ENCODE measurements at regions not wholly inside any gene's neighbourhood (a gene's known extent, or its start where the extent isn't known, plus 50 kb on each side); places are given as distances from the start of the nearest gene placed in this dataset.

DNA sequence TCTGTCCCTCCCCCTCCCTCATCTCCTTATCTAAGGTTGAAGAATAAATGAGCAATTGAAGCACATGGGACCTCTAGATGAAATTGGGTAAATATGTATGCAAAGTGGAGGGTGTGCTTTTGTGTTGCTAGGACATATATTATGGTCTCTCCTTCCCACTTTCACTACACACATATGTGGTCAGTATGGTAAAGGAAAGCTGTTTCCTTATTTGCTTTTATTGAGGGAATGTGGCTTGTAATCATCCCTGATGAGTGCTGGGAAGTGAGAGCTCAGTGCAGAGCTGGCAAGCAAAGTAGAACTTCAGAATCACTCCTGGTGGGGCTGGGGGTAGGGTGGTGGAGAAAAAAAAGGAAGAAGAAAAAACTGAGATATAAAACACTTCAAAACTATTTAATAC, 189.9 kb upstream of the ATP5MC3 start:
- Histone ChIP-seq H3K9me3 (replicated peaks; ENCODE audit: control insufficient read depth, insufficient read depth, low read length) (no peaks in the 10 kb centered on the region), H2AFZ (ENCODE audit: low read depth, low read length) (no peak overlapping the region), H3K27ac (ENCODE audit: insufficient read depth, low read depth, low read length) (no peak overlapping the region), H4K20me1 (replicated peaks; ENCODE audit: control insufficient read depth, extremely low read depth, insufficient read depth, low read length) (no peaks in the 10 kb centered on the region), H3K4me3 (replicated peaks in 1 of 3; ENCODE audit: insufficient read depth in 1 of 3, low read depth in 1 of 3, low read length in 3 of 3) (no peak overlapping the region), H3K36me3 (ENCODE audit: control insufficient read depth in 2 of 2, extremely low read depth in 1 of 2, insufficient read depth in 2 of 2, low read length in 2 of 2) (no peaks in the 10 kb centered on the region), H3K79me2 (ENCODE audit: control insufficient read depth, insufficient read depth, low read length) (no peaks in the 10 kb centered on the region), H3K9ac (replicated peaks; ENCODE audit: extremely low read depth, insufficient read depth, low read length) (no peak overlapping the region), H3K9me1 (replicated peaks; ENCODE audit: control insufficient read depth, extremely low read depth, insufficient read depth, low read length) (no peaks in the 10 kb centered on the region), H3K27me3 (ENCODE audit: control insufficient read depth in 2 of 2, insufficient read depth in 2 of 2, low read length in 2 of 2) (peaks cover 0 to 7% of the 10 kb centered on the region in 2 experiments), H3K4me1 (ENCODE audit: control insufficient read depth, extremely low read depth, insufficient read depth, low read length) (peaks cover 14% of the 10 kb centered on the region), H3K4me2 (ENCODE audit: insufficient read depth, low read length) (no peak overlapping the region)
- DNase-seq (ENCODE audit: low read depth, low spot score), result no peak
- dilution Hi-C loops (cut with MboI; ENCODE audit: extremely low pct_ligation_motif_present, low sequenced_read_pairs), result no loop called here
- POLR2A ChIA-PET, result no interaction called here
- BruUV-seq (replicated peaks), result no TSS peak
- CTCF ChIA-PET, result no interaction called here
- no peak for FAIRE-seq
- intact Hi-C loops (cut with micrococcal nuclease), result no loop called here
- TF ChIP-seq MYC (IDR thresholded peaks at IDR 0.05; ENCODE audit: low read depth, low read length), result no peak
- TF ChIP-seq, protein P1, sequence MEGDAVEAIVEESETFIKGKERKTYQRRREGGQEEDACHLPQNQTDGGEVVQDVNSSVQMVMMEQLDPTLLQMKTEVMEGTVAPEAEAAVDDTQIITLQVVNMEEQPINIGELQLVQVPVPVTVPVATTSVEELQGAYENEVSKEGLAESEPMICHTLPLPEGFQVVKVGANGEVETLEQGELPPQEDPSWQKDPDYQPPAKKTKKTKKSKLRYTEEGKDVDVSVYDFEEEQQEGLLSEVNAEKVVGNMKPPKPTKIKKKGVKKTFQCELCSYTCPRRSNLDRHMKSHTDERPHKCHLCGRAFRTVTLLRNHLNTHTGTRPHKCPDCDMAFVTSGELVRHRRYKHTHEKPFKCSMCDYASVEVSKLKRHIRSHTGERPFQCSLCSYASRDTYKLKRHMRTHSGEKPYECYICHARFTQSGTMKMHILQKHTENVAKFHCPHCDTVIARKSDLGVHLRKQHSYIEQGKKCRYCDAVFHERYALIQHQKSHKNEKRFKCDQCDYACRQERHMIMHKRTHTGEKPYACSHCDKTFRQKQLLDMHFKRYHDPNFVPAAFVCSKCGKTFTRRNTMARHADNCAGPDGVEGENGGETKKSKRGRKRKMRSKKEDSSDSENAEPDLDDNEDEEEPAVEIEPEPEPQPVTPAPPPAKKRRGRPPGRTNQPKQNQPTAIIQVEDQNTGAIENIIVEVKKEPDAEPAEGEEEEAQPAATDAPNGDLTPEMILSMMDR (IDR thresholded peaks at IDR 0.05; ENCODE audit: extremely low read depth in 1 of 2, insufficient read depth in 1 of 2, low read depth in 1 of 2, low read length in 2 of 2), result no peak
- TF ChIP-seq, protein P2, sequence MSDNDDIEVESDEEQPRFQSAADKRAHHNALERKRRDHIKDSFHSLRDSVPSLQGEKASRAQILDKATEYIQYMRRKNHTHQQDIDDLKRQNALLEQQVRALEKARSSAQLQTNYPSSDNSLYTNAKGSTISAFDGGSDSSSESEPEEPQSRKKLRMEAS (IDR thresholded peaks at IDR 0.05; ENCODE audit: insufficient read depth, insufficient read length), result no peak
- no peak for TF ChIP-seq GATA2 (IDR thresholded peaks at IDR 0.05; ENCODE audit: insufficient read depth, insufficient read length, low read depth, low read length)
- no peak for TF ChIP-seq EZH2 (IDR thresholded peaks at IDR 0.05; ENCODE audit: borderline replicate concordance, low read depth, low read length, severe bottlenecking)
- TF ChIP-seq JUN (IDR thresholded peaks at IDR 0.05; ENCODE audit: borderline replicate concordance, insufficient read depth, insufficient read length, low read depth), result no peak
- TF ChIP-seq POLR2A (IDR thresholded peaks at IDR 0.05; ENCODE audit: low read depth, low read length), result no peak
- TF ChIP-seq FOS (IDR thresholded peaks at IDR 0.05; ENCODE audit: borderline replicate concordance, insufficient read depth, low read length), result no peak
- no peak for TF ChIP-seq POLR2AphosphoS5 (IDR thresholded peaks at IDR 0.05; ENCODE audit: insufficient read depth, low read depth, low read length)

All from endothelial cell of umbilical vein (primary cell).